ES-I3 (cell line): ENCODE measurements at regions not wholly inside any gene's neighbourhood (a gene's known extent, or its start where the extent isn't known, plus 50 kb on each side); places are given as distances from the start of the nearest gene placed in this dataset.

Source experiments
- H3K36me3 ChIP-seq: 2 replicates; pipeline ENCODE4 v1.6.1; 2013; ENCODE audit warnings: mild to moderate bottlenecking, low read length, control low read depth, moderate library complexity; ENCODE audit not compliant: insufficient read depth
- H3K4me1 ChIP-seq: 2 replicates; pipeline ENCODE4 v1.6.1; 2013; ENCODE audit warnings: mild to moderate bottlenecking, control low read depth, low read length; ENCODE audit not compliant: insufficient read depth
- H3K9ac ChIP-seq: 2 replicates; pipeline ENCODE4 v1.6.1; 2013; ENCODE audit warnings: low read depth, mild to moderate bottlenecking, low read length, moderate library complexity
- H3K9me3 ChIP-seq: 2 replicates; pipeline ENCODE4 v1.6.1; 2013; ENCODE audit warnings: mild to moderate bottlenecking, low read length, moderate library complexity; ENCODE audit not compliant: control insufficient read depth, insufficient read depth

- H3K36me3 ChIP-seq = no peaks in the 10 kb centered on the region
- H3K4me1 ChIP-seq = no peaks in the 10 kb centered on the region
- H3K9ac ChIP-seq = no peak overlapping the region
- H3K9me3 ChIP-seq = no peaks in the 10 kb centered on the region
Observed at GRCh38 chr5:121239951-121240350, 611.7 kb upstream of the FTMT start.

- no peaks in the 10 kb centered on the region for H3K9me3 ChIP-seq
- no peaks in the 10 kb centered on the region for H3K4me1 ChIP-seq
- H3K9ac ChIP-seq = no peak overlapping the region
- no peaks in the 10 kb centered on the region for H3K36me3 ChIP-seq
Observed at GRCh38 chr5:121246971-121247370, 604.7 kb upstream of the FTMT start.

GRCh38 chr5:121251954-121252353, 599.7 kb upstream of the FTMT start:
- Histone ChIP-seq H3K9ac (no peak overlapping the region), H3K4me1 (no peaks in the 10 kb centered on the region), H3K9me3 (no peaks in the 10 kb centered on the region), H3K36me3 (no peaks in the 10 kb centered on the region)

- no peak overlapping the region for H3K9ac ChIP-seq
- no peaks in the 10 kb centered on the region for H3K4me1 ChIP-seq
- H3K36me3 ChIP-seq = no peaks in the 10 kb centered on the region
- no peaks in the 10 kb centered on the region for H3K9me3 ChIP-seq
Observed at GRCh38 chr5:121257621-121258020, 594.1 kb upstream of the FTMT start.

GRCh38 chr5:121263456-121263855, 588.2 kb upstream of the FTMT start:
- no peaks in the 10 kb centered on the region for H3K36me3 ChIP-seq
- H3K9ac ChIP-seq = no peak overlapping the region
- no peaks in the 10 kb centered on the region for H3K4me1 ChIP-seq
- no peaks in the 10 kb centered on the region for H3K9me3 ChIP-seq

- Histone ChIP-seq H3K4me1 (no peaks in the 10 kb centered on the region), H3K9me3 (no peaks in the 10 kb centered on the region), H3K36me3 (no peaks in the 10 kb centered on the region), H3K9ac (no peak overlapping the region)
Observed at GRCh38 chr5:121264605-121265004, 587.1 kb upstream of the FTMT start.

GRCh38 chr5:121271546-121271945, 580.1 kb upstream of the FTMT start:
- Histone ChIP-seq H3K4me1 (no peaks in the 10 kb centered on the region), H3K9ac (no peak overlapping the region), H3K36me3 (no peaks in the 10 kb centered on the region; the same call in 1 of the 2 replicates), H3K9me3 (0 out of 2 replicates have a peak, but pooled peaks cover 3% of the 10 kb centered on the region)

GRCh38 chr5:121273833-121274433, 577.7 kb upstream of the FTMT start:
- H3K36me3 ChIP-seq = no peaks in the 10 kb centered on the region; the same call in 1 of the 2 replicates
- no peak overlapping the region for H3K9ac ChIP-seq
- H3K9me3 ChIP-seq = 0 out of 2 replicates have a peak, but pooled peaks cover 3% of the 10 kb centered on the region
- H3K4me1 ChIP-seq = no peaks in the 10 kb centered on the region

- H3K4me1 ChIP-seq = no peaks in the 10 kb centered on the region; the same call in 1 of the 2 replicates
- no peak overlapping the region for H3K9ac ChIP-seq
- no peaks in the 10 kb centered on the region for H3K9me3 ChIP-seq
- no peaks in the 10 kb centered on the region for H3K36me3 ChIP-seq
Observed at GRCh38 chr5:121279801-121280200, 571.9 kb upstream of the FTMT start.

- Histone ChIP-seq H3K9ac (no peak overlapping the region), H3K36me3 (no peaks in the 10 kb centered on the region), H3K9me3 (no peaks in the 10 kb centered on the region), H3K4me1 (no peaks in the 10 kb centered on the region; the same call in 1 of the 2 replicates)
Observed at GRCh38 chr5:121285801-121286521, 565.7 kb upstream of the FTMT start.

- H3K4me1 ChIP-seq = no peaks in the 10 kb centered on the region
- H3K9ac ChIP-seq = no peak overlapping the region
- H3K9me3 ChIP-seq = no peaks in the 10 kb centered on the region
- no peaks in the 10 kb centered on the region for H3K36me3 ChIP-seq
Observed at GRCh38 chr5:121288781-121289180, 562.9 kb upstream of the FTMT start.

- H3K9ac ChIP-seq = no peak overlapping the region
- H3K36me3 ChIP-seq = no peaks in the 10 kb centered on the region
- H3K9me3 ChIP-seq = no peaks in the 10 kb centered on the region
- H3K4me1 ChIP-seq = no peaks in the 10 kb centered on the region
Observed at GRCh38 chr5:121292664-121293063, 559.0 kb upstream of the FTMT start.

GRCh38 chr5:121296356-121296755, 555.3 kb upstream of the FTMT start:
- Histone ChIP-seq H3K9me3 (no peaks in the 10 kb centered on the region), H3K4me1 (no peaks in the 10 kb centered on the region), H3K9ac (no peak overlapping the region), H3K36me3 (no peaks in the 10 kb centered on the region)

- Histone ChIP-seq H3K9ac (no peak overlapping the region), H3K36me3 (no peaks in the 10 kb centered on the region), H3K4me1 (no peaks in the 10 kb centered on the region), H3K9me3 (no peaks in the 10 kb centered on the region)
Observed at GRCh38 chr5:121299153-121299552, 552.5 kb upstream of the FTMT start.

- H3K4me1 ChIP-seq = no peaks in the 10 kb centered on the region
- no peaks in the 10 kb centered on the region for H3K36me3 ChIP-seq
- no peak overlapping the region for H3K9ac ChIP-seq
- no peaks in the 10 kb centered on the region for H3K9me3 ChIP-seq
Observed at GRCh38 chr5:121304838-121305237, 546.8 kb upstream of the FTMT start.
